ENCODE measurements at regions not wholly inside any gene's neighbourhood (a gene's known extent, or its start where the extent isn't known, plus 50 kb on each side); places are given as distances from the start of the nearest gene placed in this dataset.

- H3K27ac ChIP-seq = no peak overlapping the region
- no peaks in the 10 kb centered on the region for H3K27me3 ChIP-seq
- no peaks in the 10 kb centered on the region for H3K36me3 ChIP-seq
- no peaks in the 10 kb centered on the region for H3K9me3 ChIP-seq
- H3K4me1 ChIP-seq = no peaks in the 10 kb centered on the region
- no peak overlapping the region for H3K4me3 ChIP-seq
- DNase-seq (ENCODE audit: low spot score in 2 of 2) = no peak
- WGBS = 90% methylated on average over 2 of the region's 2 CpGs
- TF ChIP-seq POLR2AphosphoS5 (IDR thresholded peaks at IDR 0.05) (no peak), POLR2A (IDR thresholded peaks at IDR 0.05) (no peak), EP300 (IDR thresholded peaks at IDR 0.05) (no peak), CTCF (IDR thresholded peaks at IDR 0.05) (no peak)
Measured at GRCh38 chr21:29470397-29470796, 171.7 kb downstream of the BACH1 start.

- Histone ChIP-seq H3K36me3 (no peaks in the 10 kb centered on the region), H3K27ac (no peak overlapping the region), H3K4me1 (peaks cover 12% of the 10 kb centered on the region), H3K9me3 (no peaks in the 10 kb centered on the region), H3K27me3 (no peaks in the 10 kb centered on the region), H3K4me3 (no peak overlapping the region)
- 91% methylated on average over 2 of the region's 2 CpGs for WGBS
- no peak for DNase-seq (ENCODE audit: low spot score in 2 of 2)
- TF ChIP-seq POLR2A (IDR thresholded peaks at IDR 0.05) = no peak
- no peak for TF ChIP-seq CTCF (IDR thresholded peaks at IDR 0.05)
- TF ChIP-seq POLR2AphosphoS5 (IDR thresholded peaks at IDR 0.05) = no peak
- TF ChIP-seq EP300 (IDR thresholded peaks at IDR 0.05) = no peak
Measured at GRCh38 chr21:29473808-29474207, 175.1 kb downstream of the BACH1 start.

GRCh38 chr21:29475329-29475728, 176.6 kb downstream of the BACH1 start:
- H3K27me3 ChIP-seq = no peaks in the 10 kb centered on the region
- no peak overlapping the region for H3K27ac ChIP-seq
- 97% methylated on average over 2 of the region's 2 CpGs for WGBS
- no peaks in the 10 kb centered on the region for H3K9me3 ChIP-seq
- peaks cover 12% of the 10 kb centered on the region for H3K4me1 ChIP-seq
- no peaks in the 10 kb centered on the region for H3K36me3 ChIP-seq
- H3K4me3 ChIP-seq = no peak overlapping the region
- no peak for DNase-seq (ENCODE audit: low spot score in 2 of 2)
- no peak for TF ChIP-seq EP300 (IDR thresholded peaks at IDR 0.05)
- no peak for TF ChIP-seq CTCF (IDR thresholded peaks at IDR 0.05)
- TF ChIP-seq POLR2A (IDR thresholded peaks at IDR 0.05) = no peak
- TF ChIP-seq POLR2AphosphoS5 (IDR thresholded peaks at IDR 0.05) = no peak

GRCh38 chr21:29477347-29477746, 178.6 kb downstream of the BACH1 start:
- peaks cover 12% of the 10 kb centered on the region for H3K4me1 ChIP-seq
- H3K36me3 ChIP-seq = no peaks in the 10 kb centered on the region
- WGBS = 90% methylated on average over 5 of the region's 5 CpGs
- no peaks in the 10 kb centered on the region for H3K9me3 ChIP-seq
- H3K4me3 ChIP-seq = no peak overlapping the region
- no peak for TF ChIP-seq POLR2AphosphoS5 (IDR thresholded peaks at IDR 0.05)
- TF ChIP-seq EP300 (IDR thresholded peaks at IDR 0.05) = no peak
- DNase-seq (ENCODE audit: low spot score in 2 of 2) = no peak
- H3K27ac ChIP-seq = no peak overlapping the region
- no peaks in the 10 kb centered on the region for H3K27me3 ChIP-seq

GRCh38 chr21:29477941-29478340, 179.2 kb downstream of the BACH1 start:
- Histone ChIP-seq H3K27ac (no peak overlapping the region), H3K36me3 (no peaks in the 10 kb centered on the region), H3K4me1 (peaks cover 12% of the 10 kb centered on the region), H3K9me3 (no peaks in the 10 kb centered on the region), H3K27me3 (no peaks in the 10 kb centered on the region), H3K4me3 (no peak overlapping the region)
- DNase-seq (ENCODE audit: low spot score in 2 of 2) = no peak
- WGBS = 79% methylated on average over 5 of the region's 5 CpGs
- TF ChIP-seq POLR2AphosphoS5 (IDR thresholded peaks at IDR 0.05) (no peak), EP300 (IDR thresholded peaks at IDR 0.05) (no peak), POLR2A (IDR thresholded peaks at IDR 0.05) (no peak), CTCF (IDR thresholded peaks at IDR 0.05) (no peak)

GRCh38 chr21:29481081-29481480, 182.4 kb downstream of the BACH1 start:
- 91% methylated on average over 5 of the region's 5 CpGs for WGBS
- no peaks in the 10 kb centered on the region for H3K36me3 ChIP-seq
- no peaks in the 10 kb centered on the region for H3K27me3 ChIP-seq
- H3K4me3 ChIP-seq = no peak overlapping the region
- TF ChIP-seq EP300 (IDR thresholded peaks at IDR 0.05) (no peak), POLR2AphosphoS5 (IDR thresholded peaks at IDR 0.05) (no peak), POLR2A (IDR thresholded peaks at IDR 0.05) (no peak), CTCF (IDR thresholded peaks at IDR 0.05) (no peak)
- DNase-seq (ENCODE audit: low spot score in 2 of 2) = no peak
- H3K9me3 ChIP-seq = no peaks in the 10 kb centered on the region
- H3K4me1 ChIP-seq = peaks cover 12% of the 10 kb centered on the region
- no peak overlapping the region for H3K27ac ChIP-seq

Data from suprapubic skin (tissue), 4 donors.